ENCODE measurements at regions not wholly inside any gene's neighbourhood (a gene's known extent, or its start where the extent isn't known, plus 50 kb on each side); places are given as distances from the start of the nearest gene placed in this dataset.

DNA sequence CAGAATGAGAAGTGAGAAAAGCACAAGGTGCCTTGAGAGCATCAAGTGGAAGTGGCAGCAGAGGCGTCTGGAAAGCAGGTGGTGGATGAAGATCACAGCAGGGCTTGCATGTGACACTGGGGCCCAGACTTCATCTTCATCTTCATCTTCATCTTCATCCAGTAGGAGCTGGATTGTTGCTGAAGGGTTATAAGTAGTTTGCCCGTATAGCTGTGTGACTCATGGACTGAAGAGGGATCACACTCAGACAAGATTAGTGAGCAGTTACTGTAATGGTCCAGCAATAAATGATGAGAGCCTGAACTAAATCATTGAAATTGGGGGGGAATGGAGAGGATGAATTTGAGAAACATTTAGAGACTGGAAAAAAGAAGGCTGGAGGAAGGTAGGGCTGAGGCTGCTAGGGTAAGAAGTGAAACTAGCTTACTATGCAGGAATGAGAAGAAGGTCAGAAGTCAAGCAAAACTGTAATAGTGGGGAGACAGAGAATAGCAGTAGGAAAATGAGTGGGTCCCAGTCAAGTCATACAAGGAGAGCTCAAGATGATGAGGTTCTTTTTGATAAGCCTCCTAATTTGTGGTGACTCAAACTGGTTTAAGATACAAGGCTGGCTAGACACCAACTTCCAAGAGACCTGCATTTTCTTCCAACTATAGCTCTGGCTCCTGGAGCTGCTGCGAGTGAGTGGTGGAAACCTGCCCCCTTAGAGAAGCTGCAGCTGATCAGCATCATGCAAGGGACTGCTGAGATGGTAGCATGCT, 92.3 kb upstream of the BEND6 start:
- TF ChIP-seq, protein P1, sequence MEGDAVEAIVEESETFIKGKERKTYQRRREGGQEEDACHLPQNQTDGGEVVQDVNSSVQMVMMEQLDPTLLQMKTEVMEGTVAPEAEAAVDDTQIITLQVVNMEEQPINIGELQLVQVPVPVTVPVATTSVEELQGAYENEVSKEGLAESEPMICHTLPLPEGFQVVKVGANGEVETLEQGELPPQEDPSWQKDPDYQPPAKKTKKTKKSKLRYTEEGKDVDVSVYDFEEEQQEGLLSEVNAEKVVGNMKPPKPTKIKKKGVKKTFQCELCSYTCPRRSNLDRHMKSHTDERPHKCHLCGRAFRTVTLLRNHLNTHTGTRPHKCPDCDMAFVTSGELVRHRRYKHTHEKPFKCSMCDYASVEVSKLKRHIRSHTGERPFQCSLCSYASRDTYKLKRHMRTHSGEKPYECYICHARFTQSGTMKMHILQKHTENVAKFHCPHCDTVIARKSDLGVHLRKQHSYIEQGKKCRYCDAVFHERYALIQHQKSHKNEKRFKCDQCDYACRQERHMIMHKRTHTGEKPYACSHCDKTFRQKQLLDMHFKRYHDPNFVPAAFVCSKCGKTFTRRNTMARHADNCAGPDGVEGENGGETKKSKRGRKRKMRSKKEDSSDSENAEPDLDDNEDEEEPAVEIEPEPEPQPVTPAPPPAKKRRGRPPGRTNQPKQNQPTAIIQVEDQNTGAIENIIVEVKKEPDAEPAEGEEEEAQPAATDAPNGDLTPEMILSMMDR (IDR thresholded peaks at IDR 0.05) = no peak

DNA sequence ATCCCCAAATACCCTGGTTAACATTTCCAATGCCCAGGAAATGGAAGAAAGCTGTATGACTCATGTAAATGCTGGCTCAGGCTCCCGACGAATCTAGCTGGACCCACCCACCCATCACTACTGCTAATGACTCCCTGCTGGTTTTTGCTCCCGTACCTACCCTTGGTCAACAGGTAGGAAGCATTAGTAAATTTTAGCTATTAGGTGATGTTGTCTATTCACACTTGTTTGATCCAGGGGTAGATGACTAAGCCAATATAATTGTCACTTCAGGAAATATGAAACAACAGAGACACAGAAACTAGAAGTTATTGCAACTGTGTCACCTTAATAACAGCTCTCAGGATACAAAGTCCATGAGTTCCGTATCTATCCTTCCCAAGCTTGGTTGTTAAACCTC, 94.4 kb upstream of the BEND6 start:
- TF ChIP-seq, protein P1 (IDR thresholded peaks at IDR 0.05) = no peak

DNA sequence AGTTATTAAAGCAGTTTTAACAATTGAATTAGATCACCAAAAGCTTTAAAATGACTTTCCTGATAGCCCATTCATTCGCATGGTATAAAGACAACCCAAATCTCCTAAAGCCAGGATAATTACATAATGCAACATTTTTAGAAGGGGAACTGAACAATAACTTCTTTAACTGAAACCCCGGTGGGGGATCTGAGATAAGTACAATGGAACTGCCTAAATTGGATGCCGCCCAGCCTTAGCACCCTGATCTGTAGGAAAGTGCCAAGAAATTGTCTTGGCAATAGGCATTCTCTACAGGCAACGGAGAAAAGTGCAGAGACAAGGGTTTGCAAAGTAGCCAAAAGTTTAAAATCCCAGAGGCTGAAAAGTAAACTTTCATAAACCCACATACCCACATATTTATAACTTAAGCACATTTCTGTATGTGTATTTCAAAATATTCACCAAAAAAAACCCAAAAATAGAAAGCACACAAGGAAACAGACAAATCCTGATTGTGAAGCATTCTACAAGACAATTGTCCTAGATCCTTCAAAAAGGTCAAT, 98.8 kb upstream of the BEND6 start:
- TF ChIP-seq, protein P1 (IDR thresholded peaks at IDR 0.05) = no peak

DNA sequence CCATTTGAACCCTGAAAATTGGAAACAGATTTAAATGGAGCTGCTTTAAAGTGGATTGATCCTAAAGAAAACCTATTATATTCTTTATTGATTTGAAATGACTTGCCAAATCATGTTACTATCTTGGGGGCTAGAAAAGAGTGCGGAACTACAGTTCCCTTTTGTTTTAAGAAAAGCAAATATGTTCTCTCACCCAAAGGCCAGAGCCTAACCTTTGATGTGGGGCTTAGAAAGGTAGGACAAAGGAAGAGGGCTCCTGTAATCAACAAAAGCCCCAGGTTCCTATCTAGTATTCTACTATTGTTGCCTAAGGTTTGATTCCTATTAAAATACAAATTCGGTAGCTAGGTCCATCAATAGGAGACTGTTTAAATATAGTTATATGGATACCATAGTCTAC, 100.8 kb upstream of the BEND6 start:
- TF ChIP-seq, protein P1 (IDR thresholded peaks at IDR 0.05) = no peak

DNA sequence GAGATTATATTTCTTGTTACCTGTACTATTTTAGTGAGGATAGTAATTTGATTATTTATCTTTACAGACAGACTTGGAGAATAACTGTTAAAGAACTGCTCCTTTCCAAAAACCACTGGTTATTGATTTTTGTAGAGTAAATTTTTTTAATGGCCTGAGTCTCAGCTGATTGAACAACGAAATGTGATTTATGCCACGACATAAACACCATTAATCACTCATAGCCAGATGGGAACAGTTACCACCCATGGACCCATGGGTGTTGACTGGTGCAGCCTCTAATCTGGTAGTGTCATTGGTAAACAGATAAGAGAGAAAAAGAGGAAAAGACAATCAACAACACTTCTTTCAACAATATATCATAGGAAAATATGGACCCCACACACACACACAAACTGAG, 101.4 kb upstream of the BEND6 start:
- TF ChIP-seq, protein P1 (IDR thresholded peaks at IDR 0.05) = no peak

DNA sequence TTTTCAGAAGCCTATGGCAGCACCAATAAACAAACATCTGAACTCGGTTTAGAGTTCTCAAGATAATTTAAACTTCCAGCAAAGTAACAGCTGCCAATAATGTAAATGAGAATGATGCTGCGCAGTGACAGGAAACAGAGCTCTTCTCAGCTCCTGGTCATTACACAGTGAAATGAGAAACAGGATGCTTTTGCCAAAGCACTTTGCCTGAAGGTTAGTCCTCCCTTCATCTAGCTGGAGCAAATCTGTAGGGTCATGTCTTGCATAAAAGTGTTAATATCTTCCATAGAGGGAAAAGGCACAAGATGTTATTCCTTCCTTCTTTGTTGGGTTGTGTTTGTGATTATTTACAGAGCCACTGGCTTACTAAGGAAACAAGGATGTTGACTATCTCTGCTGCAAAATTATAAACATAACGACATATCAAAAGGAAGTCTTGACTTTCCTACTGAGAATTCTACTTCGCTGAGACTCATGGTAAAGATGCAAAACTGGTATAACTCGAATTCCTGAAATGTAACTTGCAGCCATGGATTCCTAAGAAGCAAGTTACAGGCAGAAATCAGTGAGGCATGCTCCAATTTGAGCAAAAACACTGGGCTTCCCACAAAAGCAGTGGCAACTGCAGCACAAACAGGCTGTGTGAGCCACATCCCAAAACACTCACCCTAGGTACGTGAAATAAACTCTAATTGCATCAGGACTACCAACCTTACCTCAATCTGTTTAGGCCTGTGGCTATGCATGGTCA, 102.5 kb upstream of the BEND6 start:
- TF ChIP-seq, protein P1 (IDR thresholded peaks at IDR 0.05) = no peak

DNA sequence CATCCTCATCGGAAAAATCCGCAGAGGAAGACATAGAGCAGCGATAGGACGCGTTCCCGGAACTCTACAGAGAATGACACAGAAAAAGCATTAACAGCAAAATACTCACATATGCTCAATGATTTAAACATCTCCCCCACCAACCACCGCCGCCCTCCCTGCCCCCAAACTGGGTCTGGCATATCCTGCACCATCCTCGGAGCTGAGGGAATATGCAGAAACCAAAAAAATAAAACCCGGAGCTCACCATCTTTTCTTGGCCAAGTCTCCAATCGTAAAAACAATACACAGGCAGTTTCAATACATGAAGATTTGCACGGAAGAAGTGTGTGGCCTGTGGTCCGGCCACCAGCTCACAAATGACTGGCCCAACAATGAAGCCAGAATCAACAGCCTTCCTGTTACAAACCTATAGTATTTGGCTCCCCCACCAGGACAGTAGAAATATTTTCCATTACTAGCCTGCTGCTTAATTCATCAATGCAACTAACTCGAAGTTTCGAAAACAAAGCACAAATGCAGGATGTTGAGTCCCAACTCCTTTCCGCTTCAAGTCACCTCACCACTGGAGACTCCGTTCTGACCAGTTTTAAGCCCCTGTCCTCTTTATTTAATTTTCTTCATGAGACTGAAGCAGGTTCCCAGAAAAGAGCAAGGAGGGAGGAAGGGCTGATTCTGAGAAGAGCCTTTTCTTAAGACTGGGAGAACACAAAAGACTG, 103.2 kb upstream of the BEND6 start:
- TF ChIP-seq, protein P1 (IDR thresholded peaks at IDR 0.05) = peak; percentile 59
